ENCODE measurements at regions not wholly inside any gene's neighbourhood (a gene's known extent, or its start where the extent isn't known, plus 50 kb on each side); places are given as distances from the start of the nearest gene placed in this dataset.

- no peak for DNase-seq
Observed at GRCh38 chr5:1704676-1705075, 95.0 kb downstream of the MRPL36 start.

- DNase-seq = no peak
Observed at GRCh38 chr5:1704266-1704665, 95.4 kb downstream of the MRPL36 start.

- no peak for DNase-seq
Observed at GRCh38 chr5:1703352-1704050, 96.1 kb downstream of the MRPL36 start.

- DNase-seq = no peak
Observed at GRCh38 chr5:1702318-1702717, 97.3 kb downstream of the MRPL36 start.

- no peak for DNase-seq
Observed at GRCh38 chr5:1701884-1702283, 97.8 kb downstream of the MRPL36 start.

- no peak for DNase-seq
Observed at GRCh38 chr5:1701216-1701864, 98.3 kb downstream of the MRPL36 start.

- DNase-seq = no peak
Observed at GRCh38 chr5:1699394-1699793, 100.2 kb downstream of the MRPL36 start.

GRCh38 chr5:1698589-1699316 lies 100.9 kb downstream of the MRPL36 start:
- no peak for DNase-seq

GRCh38 chr5:1692381-1692780 lies 107.3 kb downstream of the MRPL36 start:
- DNase-seq = no peak

- DNase-seq = no peak
Observed at GRCh38 chr5:1687301-1687970, 112.2 kb downstream of the MRPL36 start.

GRCh38 chr5:1686016-1686802 lies 113.4 kb downstream of the MRPL36 start:
- no peak for DNase-seq

GRCh38 chr5:1685066-1685465 lies 114.6 kb downstream of the MRPL36 start:
- DNase-seq = no peak

GRCh38 chr5:1681955-1682354 lies 117.7 kb downstream of the MRPL36 start:
- no peak for DNase-seq

GRCh38 chr5:1673042-1673677 lies 126.5 kb downstream of the MRPL36 start:
- DNase-seq = peak; percentile 5

- DNase-seq = no peak
Observed at GRCh38 chr5:1672396-1672795, 127.2 kb downstream of the MRPL36 start.

GRCh38 chr5:1671351-1671750 lies 128.3 kb downstream of the MRPL36 start:
- no peak for DNase-seq

- no peak for DNase-seq
Observed at GRCh38 chr5:1670351-1670750, 129.3 kb downstream of the MRPL36 start.

- no peak for DNase-seq
Observed at GRCh38 chr5:1669276-1670155, 130.1 kb downstream of the MRPL36 start.

- no peak for DNase-seq
Observed at GRCh38 chr5:1668141-1668721, 131.4 kb downstream of the MRPL36 start.

GRCh38 chr5:1667648-1668140 lies 131.9 kb downstream of the MRPL36 start:
- DNase-seq = no peak
